WTC11 (cell line): ENCODE measurements at regions not wholly inside any gene's neighbourhood (a gene's known extent, or its start where the extent isn't known, plus 50 kb on each side); places are given as distances from the start of the nearest gene placed in this dataset.

ENCODE experiments used
- CREB1 ChIP-seq: sonication (generic); formaldehyde crosslinking; IDR thresholded peaks from 2 replicates; pipeline ENCODE4 v1.8.0; 2023; ENCODE audit warnings: mild to moderate bottlenecking, missing genetic modification reagents
- CREM ChIP-seq: sonication (generic); formaldehyde crosslinking; IDR thresholded peaks from 2 replicates; pipeline ENCODE4 v1.8.1; 2022; ENCODE audit warnings: mild to moderate bottlenecking, missing genetic modification reagents, moderate library complexity
- FOXP1 ChIP-seq: sonication (generic); formaldehyde crosslinking; IDR thresholded peaks from 2 replicates; pipeline ENCODE4 v1.8.0; 2022; ENCODE audit warnings: missing genetic modification reagents, mild to moderate bottlenecking, moderate library complexity, borderline replicate concordance
- GTF2I ChIP-seq: fragments of 250-450 bp; sonication (Bioruptor Pico); conservative IDR thresholded peaks from 2 replicates; pipeline ENCODE4 v1.4.0; 2021; ENCODE audit warnings: mild to moderate bottlenecking
- KAT7 ChIP-seq: sonication (generic); formaldehyde crosslinking; IDR thresholded peaks from 2 replicates; pipeline ENCODE4 v1.8.1; 2023; ENCODE audit warnings: missing genetic modification reagents, mild to moderate bottlenecking, borderline replicate concordance
- NFYB ChIP-seq: sonication (generic); formaldehyde crosslinking; conservative IDR thresholded peaks from 2 replicates; pipeline ENCODE4 v1.8.0; 2022; ENCODE audit warnings: low read depth, missing genetic modification reagents
- ZNF138 ChIP-seq: sonication (generic); formaldehyde crosslinking; conservative IDR thresholded peaks from 2 replicates; pipeline ENCODE4 v1.8.1; 2022; ENCODE audit warnings: mild to moderate bottlenecking, moderate library complexity, missing genetic modification reagents
- TF ChIP-seq, protein P1 (sequence below): fragments of 200-600 bp; IDR thresholded peaks from 2 replicates; pipeline ENCODE4 v1.8.0; 2022; ENCODE audit warnings: antibody characterized with exemption
- TF ChIP-seq, protein P2 (sequence below): sonication (generic); formaldehyde crosslinking; IDR thresholded peaks from 2 replicates; pipeline ENCODE4 v1.8.1; 2023; ENCODE audit warnings: mild to moderate bottlenecking, missing genetic modification reagents, moderate library complexity
- TF ChIP-seq, protein P3 (sequence below): sonication (generic); formaldehyde crosslinking; IDR thresholded peaks from 2 replicates; pipeline ENCODE4 v1.8.0; 2023; ENCODE audit warnings: mild to moderate bottlenecking, missing genetic modification reagents
- TF ChIP-seq, protein P4 (sequence below): sonication (generic); formaldehyde crosslinking; IDR thresholded peaks from 2 replicates; pipeline ENCODE4 v1.8.1; 2023; ENCODE audit warnings: mild to moderate bottlenecking, missing genetic modification reagents, borderline replicate concordance

DNA sequence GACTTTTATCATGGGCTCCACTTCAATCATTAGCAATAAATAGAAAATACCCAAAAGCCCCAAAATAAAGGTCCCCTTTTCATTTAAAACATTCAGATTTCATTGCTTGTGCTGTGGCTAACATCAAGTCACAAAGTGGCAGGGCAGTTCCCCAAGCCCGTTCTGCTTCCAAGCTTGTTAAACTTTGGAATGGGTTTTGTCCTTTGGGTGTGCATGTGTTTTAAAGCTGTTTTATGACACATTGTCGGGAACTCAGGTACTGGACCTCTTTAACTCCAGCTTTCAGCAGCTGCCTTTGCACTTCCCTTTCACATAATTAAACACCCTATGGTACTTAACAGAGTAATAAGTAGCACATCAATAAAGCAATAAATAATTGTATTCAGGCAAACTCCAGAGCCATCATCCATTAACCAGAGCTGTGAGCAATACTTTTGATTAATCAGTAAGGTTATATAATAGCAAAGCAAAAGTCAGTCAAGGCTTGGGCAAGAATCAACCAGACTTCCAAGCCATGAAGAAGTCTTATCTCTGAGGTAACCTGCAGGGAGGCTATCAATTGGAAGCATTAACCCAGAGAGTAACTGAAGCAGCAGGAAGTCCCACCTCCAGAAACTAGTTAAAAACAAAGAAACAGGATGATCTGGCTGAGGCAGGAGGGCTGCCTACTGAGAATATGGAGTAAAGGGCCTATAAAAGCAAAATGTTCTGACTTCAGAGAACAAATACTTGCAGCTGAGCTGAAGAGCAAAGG lies 56.1 kb upstream of the ARID5B start:
- TF ChIP-seq, protein P1, sequence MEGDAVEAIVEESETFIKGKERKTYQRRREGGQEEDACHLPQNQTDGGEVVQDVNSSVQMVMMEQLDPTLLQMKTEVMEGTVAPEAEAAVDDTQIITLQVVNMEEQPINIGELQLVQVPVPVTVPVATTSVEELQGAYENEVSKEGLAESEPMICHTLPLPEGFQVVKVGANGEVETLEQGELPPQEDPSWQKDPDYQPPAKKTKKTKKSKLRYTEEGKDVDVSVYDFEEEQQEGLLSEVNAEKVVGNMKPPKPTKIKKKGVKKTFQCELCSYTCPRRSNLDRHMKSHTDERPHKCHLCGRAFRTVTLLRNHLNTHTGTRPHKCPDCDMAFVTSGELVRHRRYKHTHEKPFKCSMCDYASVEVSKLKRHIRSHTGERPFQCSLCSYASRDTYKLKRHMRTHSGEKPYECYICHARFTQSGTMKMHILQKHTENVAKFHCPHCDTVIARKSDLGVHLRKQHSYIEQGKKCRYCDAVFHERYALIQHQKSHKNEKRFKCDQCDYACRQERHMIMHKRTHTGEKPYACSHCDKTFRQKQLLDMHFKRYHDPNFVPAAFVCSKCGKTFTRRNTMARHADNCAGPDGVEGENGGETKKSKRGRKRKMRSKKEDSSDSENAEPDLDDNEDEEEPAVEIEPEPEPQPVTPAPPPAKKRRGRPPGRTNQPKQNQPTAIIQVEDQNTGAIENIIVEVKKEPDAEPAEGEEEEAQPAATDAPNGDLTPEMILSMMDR: no peak
- TF ChIP-seq GTF2I (no peak), KAT7 (CRISPR knock-in tag) (no peak), CREM (CRISPR knock-in tag) (no peak), FOXP1 (no peak), CREB1 (CRISPR knock-in tag) (no peak), ZNF138 (no peak), NFYB (CRISPR knock-in tag) (no peak)
- TF ChIP-seq, protein P2, sequence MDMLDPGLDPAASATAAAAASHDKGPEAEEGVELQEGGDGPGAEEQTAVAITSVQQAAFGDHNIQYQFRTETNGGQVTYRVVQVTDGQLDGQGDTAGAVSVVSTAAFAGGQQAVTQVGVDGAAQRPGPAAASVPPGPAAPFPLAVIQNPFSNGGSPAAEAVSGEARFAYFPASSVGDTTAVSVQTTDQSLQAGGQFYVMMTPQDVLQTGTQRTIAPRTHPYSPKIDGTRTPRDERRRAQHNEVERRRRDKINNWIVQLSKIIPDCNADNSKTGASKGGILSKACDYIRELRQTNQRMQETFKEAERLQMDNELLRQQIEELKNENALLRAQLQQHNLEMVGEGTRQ: no peak
- TF ChIP-seq, protein P3, sequence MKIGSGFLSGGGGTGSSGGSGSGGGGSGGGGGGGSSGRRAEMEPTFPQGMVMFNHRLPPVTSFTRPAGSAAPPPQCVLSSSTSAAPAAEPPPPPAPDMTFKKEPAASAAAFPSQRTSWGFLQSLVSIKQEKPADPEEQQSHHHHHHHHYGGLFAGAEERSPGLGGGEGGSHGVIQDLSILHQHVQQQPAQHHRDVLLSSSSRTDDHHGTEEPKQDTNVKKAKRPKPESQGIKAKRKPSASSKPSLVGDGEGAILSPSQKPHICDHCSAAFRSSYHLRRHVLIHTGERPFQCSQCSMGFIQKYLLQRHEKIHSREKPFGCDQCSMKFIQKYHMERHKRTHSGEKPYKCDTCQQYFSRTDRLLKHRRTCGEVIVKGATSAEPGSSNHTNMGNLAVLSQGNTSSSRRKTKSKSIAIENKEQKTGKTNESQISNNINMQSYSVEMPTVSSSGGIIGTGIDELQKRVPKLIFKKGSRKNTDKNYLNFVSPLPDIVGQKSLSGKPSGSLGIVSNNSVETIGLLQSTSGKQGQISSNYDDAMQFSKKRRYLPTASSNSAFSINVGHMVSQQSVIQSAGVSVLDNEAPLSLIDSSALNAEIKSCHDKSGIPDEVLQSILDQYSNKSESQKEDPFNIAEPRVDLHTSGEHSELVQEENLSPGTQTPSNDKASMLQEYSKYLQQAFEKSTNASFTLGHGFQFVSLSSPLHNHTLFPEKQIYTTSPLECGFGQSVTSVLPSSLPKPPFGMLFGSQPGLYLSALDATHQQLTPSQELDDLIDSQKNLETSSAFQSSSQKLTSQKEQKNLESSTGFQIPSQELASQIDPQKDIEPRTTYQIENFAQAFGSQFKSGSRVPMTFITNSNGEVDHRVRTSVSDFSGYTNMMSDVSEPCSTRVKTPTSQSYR (CRISPR knock-in tag): no peak
- TF ChIP-seq, protein P4, sequence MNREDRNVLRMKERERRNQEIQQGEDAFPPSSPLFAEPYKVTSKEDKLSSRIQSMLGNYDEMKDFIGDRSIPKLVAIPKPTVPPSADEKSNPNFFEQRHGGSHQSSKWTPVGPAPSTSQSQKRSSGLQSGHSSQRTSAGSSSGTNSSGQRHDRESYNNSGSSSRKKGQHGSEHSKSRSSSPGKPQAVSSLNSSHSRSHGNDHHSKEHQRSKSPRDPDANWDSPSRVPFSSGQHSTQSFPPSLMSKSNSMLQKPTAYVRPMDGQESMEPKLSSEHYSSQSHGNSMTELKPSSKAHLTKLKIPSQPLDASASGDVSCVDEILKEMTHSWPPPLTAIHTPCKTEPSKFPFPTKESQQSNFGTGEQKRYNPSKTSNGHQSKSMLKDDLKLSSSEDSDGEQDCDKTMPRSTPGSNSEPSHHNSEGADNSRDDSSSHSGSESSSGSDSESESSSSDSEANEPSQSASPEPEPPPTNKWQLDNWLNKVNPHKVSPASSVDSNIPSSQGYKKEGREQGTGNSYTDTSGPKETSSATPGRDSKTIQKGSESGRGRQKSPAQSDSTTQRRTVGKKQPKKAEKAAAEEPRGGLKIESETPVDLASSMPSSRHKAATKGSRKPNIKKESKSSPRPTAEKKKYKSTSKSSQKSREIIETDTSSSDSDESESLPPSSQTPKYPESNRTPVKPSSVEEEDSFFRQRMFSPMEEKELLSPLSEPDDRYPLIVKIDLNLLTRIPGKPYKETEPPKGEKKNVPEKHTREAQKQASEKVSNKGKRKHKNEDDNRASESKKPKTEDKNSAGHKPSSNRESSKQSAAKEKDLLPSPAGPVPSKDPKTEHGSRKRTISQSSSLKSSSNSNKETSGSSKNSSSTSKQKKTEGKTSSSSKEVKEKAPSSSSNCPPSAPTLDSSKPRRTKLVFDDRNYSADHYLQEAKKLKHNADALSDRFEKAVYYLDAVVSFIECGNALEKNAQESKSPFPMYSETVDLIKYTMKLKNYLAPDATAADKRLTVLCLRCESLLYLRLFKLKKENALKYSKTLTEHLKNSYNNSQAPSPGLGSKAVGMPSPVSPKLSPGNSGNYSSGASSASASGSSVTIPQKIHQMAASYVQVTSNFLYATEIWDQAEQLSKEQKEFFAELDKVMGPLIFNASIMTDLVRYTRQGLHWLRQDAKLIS: no peak
